ENCODE measurements at regions not wholly inside any gene's neighbourhood (a gene's known extent, or its start where the extent isn't known, plus 50 kb on each side); places are given as distances from the start of the nearest gene placed in this dataset.

- TF ChIP-seq, protein P1, sequence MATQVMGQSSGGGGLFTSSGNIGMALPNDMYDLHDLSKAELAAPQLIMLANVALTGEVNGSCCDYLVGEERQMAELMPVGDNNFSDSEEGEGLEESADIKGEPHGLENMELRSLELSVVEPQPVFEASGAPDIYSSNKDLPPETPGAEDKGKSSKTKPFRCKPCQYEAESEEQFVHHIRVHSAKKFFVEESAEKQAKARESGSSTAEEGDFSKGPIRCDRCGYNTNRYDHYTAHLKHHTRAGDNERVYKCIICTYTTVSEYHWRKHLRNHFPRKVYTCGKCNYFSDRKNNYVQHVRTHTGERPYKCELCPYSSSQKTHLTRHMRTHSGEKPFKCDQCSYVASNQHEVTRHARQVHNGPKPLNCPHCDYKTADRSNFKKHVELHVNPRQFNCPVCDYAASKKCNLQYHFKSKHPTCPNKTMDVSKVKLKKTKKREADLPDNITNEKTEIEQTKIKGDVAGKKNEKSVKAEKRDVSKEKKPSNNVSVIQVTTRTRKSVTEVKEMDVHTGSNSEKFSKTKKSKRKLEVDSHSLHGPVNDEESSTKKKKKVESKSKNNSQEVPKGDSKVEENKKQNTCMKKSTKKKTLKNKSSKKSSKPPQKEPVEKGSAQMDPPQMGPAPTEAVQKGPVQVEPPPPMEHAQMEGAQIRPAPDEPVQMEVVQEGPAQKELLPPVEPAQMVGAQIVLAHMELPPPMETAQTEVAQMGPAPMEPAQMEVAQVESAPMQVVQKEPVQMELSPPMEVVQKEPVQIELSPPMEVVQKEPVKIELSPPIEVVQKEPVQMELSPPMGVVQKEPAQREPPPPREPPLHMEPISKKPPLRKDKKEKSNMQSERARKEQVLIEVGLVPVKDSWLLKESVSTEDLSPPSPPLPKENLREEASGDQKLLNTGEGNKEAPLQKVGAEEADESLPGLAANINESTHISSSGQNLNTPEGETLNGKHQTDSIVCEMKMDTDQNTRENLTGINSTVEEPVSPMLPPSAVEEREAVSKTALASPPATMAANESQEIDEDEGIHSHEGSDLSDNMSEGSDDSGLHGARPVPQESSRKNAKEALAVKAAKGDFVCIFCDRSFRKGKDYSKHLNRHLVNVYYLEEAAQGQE (IDR thresholded peaks at IDR 0.05; ENCODE audit: borderline replicate concordance), result no peak
- TF ChIP-seq, protein P1 (CRISPR knock-in tag; IDR thresholded peaks at IDR 0.05; ENCODE audit: low read depth), result no peak
- TF ChIP-seq ZNF134 (CRISPR knock-in tag; conservative IDR thresholded peaks at IDR 0.05) (no peak), GTF2F1 (IDR thresholded peaks at IDR 0.05; ENCODE audit: low read depth, low read length) (no peak)
- TF ChIP-seq, protein P2, sequence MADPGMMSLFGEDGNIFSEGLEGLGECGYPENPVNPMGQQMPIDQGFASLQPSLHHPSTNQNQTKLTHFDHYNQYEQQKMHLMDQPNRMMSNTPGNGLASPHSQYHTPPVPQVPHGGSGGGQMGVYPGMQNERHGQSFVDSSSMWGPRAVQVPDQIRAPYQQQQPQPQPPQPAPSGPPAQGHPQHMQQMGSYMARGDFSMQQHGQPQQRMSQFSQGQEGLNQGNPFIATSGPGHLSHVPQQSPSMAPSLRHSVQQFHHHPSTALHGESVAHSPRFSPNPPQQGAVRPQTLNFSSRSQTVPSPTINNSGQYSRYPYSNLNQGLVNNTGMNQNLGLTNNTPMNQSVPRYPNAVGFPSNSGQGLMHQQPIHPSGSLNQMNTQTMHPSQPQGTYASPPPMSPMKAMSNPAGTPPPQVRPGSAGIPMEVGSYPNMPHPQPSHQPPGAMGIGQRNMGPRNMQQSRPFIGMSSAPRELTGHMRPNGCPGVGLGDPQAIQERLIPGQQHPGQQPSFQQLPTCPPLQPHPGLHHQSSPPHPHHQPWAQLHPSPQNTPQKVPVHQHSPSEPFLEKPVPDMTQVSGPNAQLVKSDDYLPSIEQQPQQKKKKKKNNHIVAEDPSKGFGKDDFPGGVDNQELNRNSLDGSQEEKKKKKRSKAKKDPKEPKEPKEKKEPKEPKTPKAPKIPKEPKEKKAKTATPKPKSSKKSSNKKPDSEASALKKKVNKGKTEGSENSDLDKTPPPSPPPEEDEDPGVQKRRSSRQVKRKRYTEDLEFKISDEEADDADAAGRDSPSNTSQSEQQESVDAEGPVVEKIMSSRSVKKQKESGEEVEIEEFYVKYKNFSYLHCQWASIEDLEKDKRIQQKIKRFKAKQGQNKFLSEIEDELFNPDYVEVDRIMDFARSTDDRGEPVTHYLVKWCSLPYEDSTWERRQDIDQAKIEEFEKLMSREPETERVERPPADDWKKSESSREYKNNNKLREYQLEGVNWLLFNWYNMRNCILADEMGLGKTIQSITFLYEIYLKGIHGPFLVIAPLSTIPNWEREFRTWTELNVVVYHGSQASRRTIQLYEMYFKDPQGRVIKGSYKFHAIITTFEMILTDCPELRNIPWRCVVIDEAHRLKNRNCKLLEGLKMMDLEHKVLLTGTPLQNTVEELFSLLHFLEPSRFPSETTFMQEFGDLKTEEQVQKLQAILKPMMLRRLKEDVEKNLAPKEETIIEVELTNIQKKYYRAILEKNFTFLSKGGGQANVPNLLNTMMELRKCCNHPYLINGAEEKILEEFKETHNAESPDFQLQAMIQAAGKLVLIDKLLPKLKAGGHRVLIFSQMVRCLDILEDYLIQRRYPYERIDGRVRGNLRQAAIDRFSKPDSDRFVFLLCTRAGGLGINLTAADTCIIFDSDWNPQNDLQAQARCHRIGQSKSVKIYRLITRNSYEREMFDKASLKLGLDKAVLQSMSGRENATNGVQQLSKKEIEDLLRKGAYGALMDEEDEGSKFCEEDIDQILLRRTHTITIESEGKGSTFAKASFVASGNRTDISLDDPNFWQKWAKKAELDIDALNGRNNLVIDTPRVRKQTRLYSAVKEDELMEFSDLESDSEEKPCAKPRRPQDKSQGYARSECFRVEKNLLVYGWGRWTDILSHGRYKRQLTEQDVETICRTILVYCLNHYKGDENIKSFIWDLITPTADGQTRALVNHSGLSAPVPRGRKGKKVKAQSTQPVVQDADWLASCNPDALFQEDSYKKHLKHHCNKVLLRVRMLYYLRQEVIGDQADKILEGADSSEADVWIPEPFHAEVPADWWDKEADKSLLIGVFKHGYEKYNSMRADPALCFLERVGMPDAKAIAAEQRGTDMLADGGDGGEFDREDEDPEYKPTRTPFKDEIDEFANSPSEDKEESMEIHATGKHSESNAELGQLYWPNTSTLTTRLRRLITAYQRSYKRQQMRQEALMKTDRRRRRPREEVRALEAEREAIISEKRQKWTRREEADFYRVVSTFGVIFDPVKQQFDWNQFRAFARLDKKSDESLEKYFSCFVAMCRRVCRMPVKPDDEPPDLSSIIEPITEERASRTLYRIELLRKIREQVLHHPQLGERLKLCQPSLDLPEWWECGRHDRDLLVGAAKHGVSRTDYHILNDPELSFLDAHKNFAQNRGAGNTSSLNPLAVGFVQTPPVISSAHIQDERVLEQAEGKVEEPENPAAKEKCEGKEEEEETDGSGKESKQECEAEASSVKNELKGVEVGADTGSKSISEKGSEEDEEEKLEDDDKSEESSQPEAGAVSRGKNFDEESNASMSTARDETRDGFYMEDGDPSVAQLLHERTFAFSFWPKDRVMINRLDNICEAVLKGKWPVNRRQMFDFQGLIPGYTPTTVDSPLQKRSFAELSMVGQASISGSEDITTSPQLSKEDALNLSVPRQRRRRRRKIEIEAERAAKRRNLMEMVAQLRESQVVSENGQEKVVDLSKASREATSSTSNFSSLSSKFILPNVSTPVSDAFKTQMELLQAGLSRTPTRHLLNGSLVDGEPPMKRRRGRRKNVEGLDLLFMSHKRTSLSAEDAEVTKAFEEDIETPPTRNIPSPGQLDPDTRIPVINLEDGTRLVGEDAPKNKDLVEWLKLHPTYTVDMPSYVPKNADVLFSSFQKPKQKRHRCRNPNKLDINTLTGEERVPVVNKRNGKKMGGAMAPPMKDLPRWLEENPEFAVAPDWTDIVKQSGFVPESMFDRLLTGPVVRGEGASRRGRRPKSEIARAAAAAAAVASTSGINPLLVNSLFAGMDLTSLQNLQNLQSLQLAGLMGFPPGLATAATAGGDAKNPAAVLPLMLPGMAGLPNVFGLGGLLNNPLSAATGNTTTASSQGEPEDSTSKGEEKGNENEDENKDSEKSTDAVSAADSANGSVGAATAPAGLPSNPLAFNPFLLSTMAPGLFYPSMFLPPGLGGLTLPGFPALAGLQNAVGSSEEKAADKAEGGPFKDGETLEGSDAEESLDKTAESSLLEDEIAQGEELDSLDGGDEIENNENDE (IDR thresholded peaks at IDR 0.05; ENCODE audit: low read depth, low read length), result no peak
These were observed 217.8 kb upstream of the CST7 start (continued) for GRCh38 chr20:24731312-24731711.
